ENCODE measurements at regions not wholly inside any gene's neighbourhood (a gene's known extent, or its start where the extent isn't known, plus 50 kb on each side); places are given as distances from the start of the nearest gene placed in this dataset.

- no peak for TF ChIP-seq FOXM1 (IDR thresholded peaks at IDR 0.05; ENCODE audit: borderline replicate concordance)
- TF ChIP-seq FOXK2 (IDR thresholded peaks at IDR 0.05), result no peak
- TF ChIP-seq SP1 (IDR thresholded peaks at IDR 0.05), result no peak
- no peak for TF ChIP-seq ZNF384 (IDR thresholded peaks at IDR 0.05)
- TF ChIP-seq FOXA1 (IDR thresholded peaks at IDR 0.05), result no peak
- no peak for TF ChIP-seq L3MBTL2 (conservative IDR thresholded peaks at IDR 0.05)
Observed at GRCh38 chr19:28046932-28047331, 1166.0 kb downstream of the UQCRFS1 start.
